OCI-LY3 (cell line): ENCODE measurements at regions not wholly inside any gene's neighbourhood (a gene's known extent, or its start where the extent isn't known, plus 50 kb on each side); places are given as distances from the start of the nearest gene placed in this dataset.

Experiments
- H2AFZ ChIP-seq: fragments of 200-600, 300-600 bp; shearing (Covaris generic); 2 replicates; pipeline ENCODE4 v1.6.0; 2014; ENCODE audit warnings: antibody characterized with exemption, low read depth, low read length
- H3K27ac ChIP-seq: fragments of 200-600, 300-600 bp; sonication (generic); 2 replicates; pipeline ENCODE4 v1.5.1; 2014; ENCODE audit warnings: mild to moderate bottlenecking, low read length, moderate library complexity, mixed read lengths
- H3K27me3 ChIP-seq: fragments of 200-600, 300-600 bp; sonication (generic); 2 replicates; pipeline ENCODE4 v1.6.1; 2014; ENCODE audit warnings: low read depth, low read length, mixed read lengths
- H3K36me3 ChIP-seq: fragments of 200-600, 300-600 bp; sonication (generic); replicated peaks from 2 replicates; pipeline ENCODE3; 2014; ENCODE audit warnings: low read depth, low read length, mixed read lengths
- H3K4me1 ChIP-seq: fragments of 300-600, 200-600 bp; sonication (generic); 2 replicates; pipeline ENCODE4 v1.6.1; 2014; ENCODE audit warnings: low read length, mixed read lengths
- H3K4me2 ChIP-seq: fragments of 200-600, 300-600 bp; sonication (generic); 2 replicates; pipeline ENCODE4 v1.6.1; 2014; ENCODE audit warnings: low read length, mixed read lengths
- H3K4me3 ChIP-seq: fragments of 300-600, 200-600 bp; sonication (generic); 2 replicates; pipeline ENCODE4 v1.5.1; 2014; ENCODE audit warnings: antibody characterized with exemption, mild to moderate bottlenecking, low read length, moderate library complexity
- H3K79me2 ChIP-seq: fragments of 300-600, 200-600 bp; shearing (Covaris generic); 2 replicates; pipeline ENCODE4 v1.6.1; 2014; ENCODE audit warnings: mild to moderate bottlenecking, low read length, mixed read lengths
- H3K9ac ChIP-seq: fragments of 300-600, 200-600 bp; shearing (Covaris generic); 2 replicates; pipeline ENCODE4 v1.6.0; 2014; ENCODE audit warnings: mild to moderate bottlenecking, low read length, moderate library complexity
- H3K9me3 ChIP-seq: fragments of 200-600, 300-600 bp; shearing (Covaris generic); 2 replicates; pipeline ENCODE4 v1.6.1; 2014; ENCODE audit warnings: low read length, mixed read lengths; ENCODE audit not compliant: insufficient read depth
- H4K20me1 ChIP-seq: fragments of 200-600, 300-600 bp; sonication (generic); 2 replicates; pipeline ENCODE4 v1.6.1; 2016; ENCODE audit warnings: low read length, mixed read lengths; ENCODE audit not compliant: insufficient read depth
- EZH2phosphoT487 ChIP-seq: fragments of 200-600 bp; shearing (Covaris generic); IDR thresholded peaks from 2 replicates; pipeline ENCODE4 v1.6.1; 2018; ENCODE audit warnings: antibody characterized with exemption, mixed run types, low read depth
- TF ChIP-seq, protein P1 (sequence below): fragments of 200-600, 300-600 bp; sonication (generic); IDR thresholded peaks from 2 replicates; pipeline ENCODE4 v1.5.1; 2014; ENCODE audit warnings: antibody characterized with exemption, low read length, low read depth

DNA sequence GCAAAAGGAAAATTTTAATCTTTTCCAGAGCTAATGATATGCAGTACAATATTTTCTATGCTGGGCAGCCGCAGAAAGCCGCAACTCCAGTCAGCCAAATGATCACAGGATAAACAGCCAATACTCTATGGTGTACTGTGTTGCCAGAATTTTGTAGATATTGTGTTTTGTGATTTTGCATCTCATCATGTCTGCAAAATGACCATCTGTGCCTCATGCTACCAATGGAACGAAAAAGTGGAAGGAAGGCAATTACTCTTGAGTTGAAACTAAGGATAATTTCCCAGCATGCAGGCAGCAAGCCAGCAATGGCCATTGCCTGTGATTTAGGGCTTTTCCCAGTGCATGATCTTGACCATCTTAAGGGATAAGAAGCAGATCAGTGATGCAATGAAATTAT lies 891.9 kb downstream of the PLOD2 start:
- no peak overlapping the region for H3K27ac ChIP-seq
- TF ChIP-seq, protein P1, sequence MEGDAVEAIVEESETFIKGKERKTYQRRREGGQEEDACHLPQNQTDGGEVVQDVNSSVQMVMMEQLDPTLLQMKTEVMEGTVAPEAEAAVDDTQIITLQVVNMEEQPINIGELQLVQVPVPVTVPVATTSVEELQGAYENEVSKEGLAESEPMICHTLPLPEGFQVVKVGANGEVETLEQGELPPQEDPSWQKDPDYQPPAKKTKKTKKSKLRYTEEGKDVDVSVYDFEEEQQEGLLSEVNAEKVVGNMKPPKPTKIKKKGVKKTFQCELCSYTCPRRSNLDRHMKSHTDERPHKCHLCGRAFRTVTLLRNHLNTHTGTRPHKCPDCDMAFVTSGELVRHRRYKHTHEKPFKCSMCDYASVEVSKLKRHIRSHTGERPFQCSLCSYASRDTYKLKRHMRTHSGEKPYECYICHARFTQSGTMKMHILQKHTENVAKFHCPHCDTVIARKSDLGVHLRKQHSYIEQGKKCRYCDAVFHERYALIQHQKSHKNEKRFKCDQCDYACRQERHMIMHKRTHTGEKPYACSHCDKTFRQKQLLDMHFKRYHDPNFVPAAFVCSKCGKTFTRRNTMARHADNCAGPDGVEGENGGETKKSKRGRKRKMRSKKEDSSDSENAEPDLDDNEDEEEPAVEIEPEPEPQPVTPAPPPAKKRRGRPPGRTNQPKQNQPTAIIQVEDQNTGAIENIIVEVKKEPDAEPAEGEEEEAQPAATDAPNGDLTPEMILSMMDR = no peak
- no peak for TF ChIP-seq EZH2phosphoT487
- no peak overlapping the region for H3K4me3 ChIP-seq
- H4K20me1 ChIP-seq = no peaks in the 10 kb centered on the region
- H3K27me3 ChIP-seq = no peaks in the 10 kb centered on the region
- no peak overlapping the region for H3K9ac ChIP-seq
- no peaks in the 10 kb centered on the region for H3K9me3 ChIP-seq
- no peak overlapping the region for H2AFZ ChIP-seq
- H3K4me2 ChIP-seq = no peak overlapping the region
- H3K36me3 ChIP-seq = no peaks in the 10 kb centered on the region
- H3K4me1 ChIP-seq = no peaks in the 10 kb centered on the region
- no peaks in the 10 kb centered on the region for H3K79me2 ChIP-seq

DNA sequence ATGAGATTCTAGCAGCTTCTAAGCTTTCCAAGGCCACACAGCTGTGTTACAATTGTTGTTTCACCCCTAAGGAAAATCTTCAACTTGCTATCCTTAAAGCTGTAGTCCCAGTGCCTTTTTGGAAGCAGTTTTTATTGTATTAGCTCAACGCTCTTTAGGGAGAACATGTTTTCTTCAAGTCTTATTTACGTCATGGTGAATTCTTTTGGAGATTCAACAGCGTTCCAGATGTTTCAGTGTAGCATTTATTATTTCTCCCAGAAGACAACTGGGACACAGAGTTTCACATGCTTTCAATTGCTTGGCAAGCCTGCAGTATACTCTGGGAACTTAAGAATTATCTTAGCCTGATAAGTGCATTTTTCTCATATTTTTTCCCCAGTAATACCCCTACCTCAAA lies 888.3 kb downstream of the PLOD2 start:
- Histone ChIP-seq H3K4me1 (no peaks in the 10 kb centered on the region), H3K79me2 (no peaks in the 10 kb centered on the region), H3K9me3 (0 out of 2 replicates have a peak, but pooled peaks cover 6% of the 10 kb centered on the region), H4K20me1 (no peaks in the 10 kb centered on the region), H3K27ac (no peak overlapping the region), H3K4me3 (no peak overlapping the region), H3K27me3 (no peaks in the 10 kb centered on the region), H3K9ac (no peak overlapping the region), H3K4me2 (no peak overlapping the region), H3K36me3 (no peaks in the 10 kb centered on the region), H2AFZ (no peak overlapping the region)
- TF ChIP-seq, protein P1 = no peak
- no peak for TF ChIP-seq EZH2phosphoT487

DNA sequence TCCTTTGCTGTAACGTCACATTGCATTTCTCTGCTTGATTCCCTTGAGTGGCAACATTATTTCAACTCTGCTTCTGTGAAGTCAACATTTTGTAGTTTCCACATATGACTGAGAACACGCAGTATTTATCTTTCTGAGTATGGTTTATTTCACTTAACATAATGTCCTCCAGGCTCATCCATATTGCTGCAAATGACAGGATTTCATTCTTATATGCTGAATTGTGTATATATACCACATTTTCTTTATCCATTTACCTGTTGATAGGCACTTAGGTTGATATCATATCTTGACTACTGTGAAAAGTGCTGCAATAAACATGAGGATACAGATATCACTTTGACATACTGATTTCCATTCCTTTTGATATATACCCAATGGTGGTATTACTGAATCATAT lies 878.5 kb downstream of the PLOD2 start:
- Histone ChIP-seq H3K79me2 (no peaks in the 10 kb centered on the region), H4K20me1 (no peaks in the 10 kb centered on the region), H3K36me3 (no peaks in the 10 kb centered on the region), H2AFZ (no peak overlapping the region), H3K27me3 (no peaks in the 10 kb centered on the region), H3K9ac (no peak overlapping the region), H3K4me2 (no peak overlapping the region), H3K4me1 (no peaks in the 10 kb centered on the region), H3K9me3 (no peaks in the 10 kb centered on the region), H3K4me3 (no peak overlapping the region), H3K27ac (no peak overlapping the region)
- TF ChIP-seq, protein P1 = no peak
- TF ChIP-seq EZH2phosphoT487 = no peak

DNA sequence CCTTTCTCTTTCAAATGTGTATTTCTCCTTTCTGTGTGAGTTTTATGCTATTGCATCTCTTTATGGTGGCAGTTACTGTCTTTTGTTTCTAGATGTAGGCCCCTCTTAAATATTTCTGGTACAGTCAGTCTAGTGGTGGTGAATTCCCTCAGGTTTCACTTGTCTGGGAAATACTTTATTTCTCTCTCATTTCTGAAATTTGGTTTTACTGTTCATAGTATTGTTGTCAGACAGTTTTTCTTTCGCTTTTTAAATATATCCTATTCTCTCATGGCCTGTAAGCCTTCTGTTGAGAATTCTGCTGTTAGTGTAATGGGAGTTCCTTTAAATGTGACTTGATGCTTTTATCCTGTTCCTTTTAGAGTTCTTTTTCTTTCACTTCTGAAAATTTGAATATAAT lies 874.0 kb downstream of the PLOD2 start:
- TF ChIP-seq, protein P1 = no peak
- no peak for TF ChIP-seq EZH2phosphoT487
- Histone ChIP-seq H3K27ac (no peak overlapping the region), H3K79me2 (no peaks in the 10 kb centered on the region), H3K36me3 (no peaks in the 10 kb centered on the region), H3K9me3 (no peaks in the 10 kb centered on the region), H3K4me1 (no peaks in the 10 kb centered on the region), H3K27me3 (no peaks in the 10 kb centered on the region), H3K4me3 (no peak overlapping the region), H3K9ac (no peak overlapping the region), H4K20me1 (no peaks in the 10 kb centered on the region), H3K4me2 (no peak overlapping the region), H2AFZ (no peak overlapping the region)
